Fibroblast of skin of scalp (primary cell): ENCODE measurements at regions not wholly inside any gene's neighbourhood (a gene's known extent, or its start where the extent isn't known, plus 50 kb on each side); places are given as distances from the start of the nearest gene placed in this dataset.

Source experiments
- DNase-seq: peaks from one replicate; pipeline ENCODE4 v3.0.0-alpha.2; 2013

- DNase-seq = peak; percentile 55
Measured at GRCh38 chr7:41910940-41911600, 208.2 kb upstream of the INHBA start.

DNA sequence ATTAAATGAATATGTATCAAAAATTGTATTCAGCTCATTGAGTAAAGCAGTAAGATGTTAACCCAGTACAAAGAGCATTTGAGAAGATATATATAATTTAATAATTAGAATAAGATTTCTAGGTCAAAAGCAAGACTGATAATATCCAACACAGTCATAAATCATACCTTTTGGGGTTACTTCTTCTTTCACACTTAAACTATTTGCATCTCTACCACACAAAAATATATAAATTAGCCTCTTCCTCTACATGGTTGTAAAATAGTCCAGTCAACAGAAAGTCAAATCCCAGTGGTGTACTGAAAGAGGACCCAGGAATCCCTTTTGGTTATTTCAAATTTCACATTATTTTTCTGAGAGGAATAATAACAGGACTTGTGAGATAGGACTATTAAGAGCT lies 204.6 kb upstream of the INHBA start:
- no peak for DNase-seq

GRCh38 chr7:41900532-41900931 lies 197.6 kb upstream of the INHBA start:
- no peak for DNase-seq

DNA sequence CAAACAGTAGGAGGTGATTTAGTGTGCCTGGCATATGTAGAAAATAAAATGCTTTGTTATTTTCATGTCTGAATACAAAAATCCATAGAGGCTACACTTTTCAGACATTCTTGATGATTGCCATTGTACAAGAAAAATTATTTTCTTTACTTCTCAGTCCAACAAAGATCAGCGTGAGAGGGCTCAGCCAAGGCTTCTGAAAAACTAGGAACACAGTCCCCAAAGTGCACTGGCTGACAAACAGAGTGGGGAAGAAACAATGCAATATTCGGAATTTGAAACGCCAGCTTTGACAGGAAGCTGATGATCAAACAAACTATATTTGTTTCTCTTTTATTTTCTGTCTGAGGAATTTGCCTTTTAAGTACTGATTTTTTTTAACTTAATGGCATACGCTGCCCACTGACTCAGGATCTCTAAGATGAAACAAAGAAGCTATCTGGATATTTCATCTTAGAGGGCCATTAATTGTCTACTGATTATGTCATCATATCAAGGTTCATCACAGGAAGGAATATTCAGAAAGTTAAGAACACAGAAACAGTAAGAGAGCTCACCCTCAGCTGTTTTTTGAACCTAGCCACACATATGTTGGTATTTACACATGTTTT lies 197.0 kb upstream of the INHBA start:
- no peak for DNase-seq

GRCh38 chr7:41893656-41894055 lies 190.8 kb upstream of the INHBA start:
- DNase-seq = no peak

DNA sequence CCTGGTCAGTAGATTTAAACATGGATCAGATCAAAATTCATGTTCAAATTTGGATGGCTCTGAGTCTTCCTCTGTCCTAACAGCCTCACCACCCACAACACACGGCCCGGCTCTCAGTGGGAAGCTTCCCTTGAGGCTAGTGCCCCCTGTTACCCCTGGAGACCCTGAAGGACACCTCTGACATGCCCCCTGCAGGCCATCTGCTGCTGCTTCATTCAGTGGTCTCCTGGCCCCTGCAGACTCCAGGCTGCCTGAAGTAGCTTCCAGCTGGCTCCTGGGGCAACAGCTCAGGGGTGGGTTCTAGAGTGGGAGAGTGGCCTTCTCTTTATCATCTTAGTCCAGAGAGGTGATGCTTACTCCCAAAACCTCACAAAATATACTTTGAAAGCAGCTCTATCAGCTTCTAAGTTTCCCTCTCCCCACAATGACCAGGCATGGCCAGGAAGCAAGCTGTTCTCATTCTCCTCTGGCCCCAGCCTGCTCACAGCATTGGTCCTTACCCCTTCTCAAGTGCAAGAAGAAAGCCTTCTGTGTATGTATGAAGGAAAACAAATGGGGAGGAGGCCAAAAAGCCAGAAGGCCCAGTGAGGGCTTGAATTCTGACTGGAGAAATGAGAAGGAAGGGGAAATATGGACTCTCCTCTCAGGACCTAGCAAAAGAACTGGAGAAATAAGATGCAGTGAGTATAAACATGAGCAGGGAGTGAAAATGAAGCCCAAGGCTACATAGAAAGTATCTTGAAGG lies 189.6 kb upstream of the INHBA start:
- DNase-seq = no peak

- DNase-seq = no peak
Measured at GRCh38 chr7:41891950-41892349, 189.1 kb upstream of the INHBA start.

GRCh38 chr7:41890631-41891274 lies 187.9 kb upstream of the INHBA start:
- DNase-seq = no peak

- DNase-seq = no peak
Measured at GRCh38 chr7:41889472-41889871, 186.6 kb upstream of the INHBA start.

DNA sequence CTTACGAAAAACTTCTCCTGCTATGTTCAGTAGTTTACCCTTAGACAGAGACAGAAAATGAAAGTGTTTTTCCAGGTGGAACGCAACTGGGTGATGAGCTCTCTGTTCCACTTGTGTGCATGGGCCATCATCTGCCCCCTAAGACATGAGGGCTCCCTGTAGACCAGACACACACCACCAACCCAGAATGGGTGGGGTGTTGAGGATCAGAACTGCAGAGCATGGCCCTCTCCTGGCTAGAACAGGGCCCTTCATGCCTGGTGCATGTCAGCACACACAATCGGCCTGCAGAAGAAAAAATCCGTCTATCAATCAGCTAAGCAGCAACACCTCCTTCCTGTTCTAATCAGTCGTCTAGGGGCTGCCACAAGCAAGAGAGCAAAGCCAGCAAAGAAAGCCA lies 186.2 kb upstream of the INHBA start:
- DNase-seq = no peak

GRCh38 chr7:41887416-41887815 lies 184.5 kb upstream of the INHBA start:
- peak; percentile 54 for DNase-seq

- DNase-seq = peak; percentile 99
Measured at GRCh38 chr7:41886901-41887311, 184.0 kb upstream of the INHBA start.

DNA sequence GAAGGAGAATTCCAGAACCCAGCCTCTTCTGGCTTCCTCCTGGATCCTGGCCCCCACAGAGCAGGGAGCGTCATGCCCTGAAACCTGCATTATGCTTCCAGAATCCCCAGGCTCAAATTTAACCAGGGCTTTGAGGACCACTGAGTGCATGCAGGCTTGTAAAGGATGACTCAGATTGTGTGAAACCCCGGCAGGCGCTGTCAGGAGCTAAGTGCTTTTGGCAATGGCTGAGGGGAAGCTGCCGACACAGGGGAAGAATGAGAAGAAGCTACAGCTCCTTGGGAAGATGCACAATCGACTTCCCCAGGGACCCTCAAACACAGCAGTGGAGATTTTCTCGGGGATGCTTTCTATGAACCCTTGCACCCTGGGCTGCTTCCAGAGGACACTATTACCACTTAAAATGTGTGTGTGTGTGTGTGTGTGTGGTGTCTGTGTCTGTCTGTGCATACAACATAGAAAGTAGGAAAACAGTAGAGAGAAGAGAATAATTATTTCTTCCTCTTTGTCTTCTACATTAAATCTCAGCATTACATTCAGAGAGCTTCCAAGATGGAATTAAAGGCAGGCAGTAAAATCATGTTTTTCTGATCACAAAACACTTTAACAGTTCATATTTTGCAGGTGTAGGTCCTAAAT lies 183.5 kb upstream of the INHBA start:
- peak; percentile 100 for DNase-seq

DNA sequence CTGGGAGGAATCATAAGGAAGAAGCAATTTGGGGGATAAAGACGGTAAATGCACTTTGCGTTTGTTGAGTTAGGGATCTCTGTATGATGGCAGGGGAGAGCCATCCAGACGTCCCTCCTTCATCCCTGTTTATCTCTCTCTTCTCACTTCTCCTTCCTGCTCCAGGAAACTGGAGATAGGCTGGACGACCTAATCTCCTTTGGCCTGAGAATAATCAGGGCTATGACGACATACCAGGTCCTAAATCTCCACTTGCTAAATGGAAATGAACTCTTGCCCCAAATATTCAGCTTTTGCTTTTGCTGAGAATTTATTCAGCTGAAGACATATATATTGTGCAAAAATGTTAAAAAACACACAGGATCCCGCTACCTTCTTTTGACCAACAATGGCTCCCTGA lies 182.9 kb upstream of the INHBA start:
- peak; percentile 31 for DNase-seq

DNA sequence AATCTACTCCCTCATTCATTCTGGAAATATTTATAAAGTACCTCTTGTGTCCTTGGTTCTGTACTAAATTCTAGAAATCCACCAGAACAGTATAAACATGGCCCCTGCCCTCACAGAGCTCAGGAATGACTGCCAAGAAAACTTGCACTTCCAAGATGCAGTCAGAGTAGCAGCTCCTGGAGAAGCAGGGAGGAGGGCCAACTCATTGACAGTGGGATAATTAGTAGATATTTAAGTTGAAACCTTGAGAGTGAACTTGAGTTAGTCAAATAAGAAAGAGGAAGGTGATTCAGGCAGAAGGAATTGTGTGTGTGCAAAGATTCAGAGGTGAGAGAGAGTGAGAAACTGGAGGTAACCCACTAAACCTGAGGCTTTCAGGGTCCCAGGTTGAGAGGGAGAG lies 182.2 kb upstream of the INHBA start:
- DNase-seq = peak; percentile 67

DNA sequence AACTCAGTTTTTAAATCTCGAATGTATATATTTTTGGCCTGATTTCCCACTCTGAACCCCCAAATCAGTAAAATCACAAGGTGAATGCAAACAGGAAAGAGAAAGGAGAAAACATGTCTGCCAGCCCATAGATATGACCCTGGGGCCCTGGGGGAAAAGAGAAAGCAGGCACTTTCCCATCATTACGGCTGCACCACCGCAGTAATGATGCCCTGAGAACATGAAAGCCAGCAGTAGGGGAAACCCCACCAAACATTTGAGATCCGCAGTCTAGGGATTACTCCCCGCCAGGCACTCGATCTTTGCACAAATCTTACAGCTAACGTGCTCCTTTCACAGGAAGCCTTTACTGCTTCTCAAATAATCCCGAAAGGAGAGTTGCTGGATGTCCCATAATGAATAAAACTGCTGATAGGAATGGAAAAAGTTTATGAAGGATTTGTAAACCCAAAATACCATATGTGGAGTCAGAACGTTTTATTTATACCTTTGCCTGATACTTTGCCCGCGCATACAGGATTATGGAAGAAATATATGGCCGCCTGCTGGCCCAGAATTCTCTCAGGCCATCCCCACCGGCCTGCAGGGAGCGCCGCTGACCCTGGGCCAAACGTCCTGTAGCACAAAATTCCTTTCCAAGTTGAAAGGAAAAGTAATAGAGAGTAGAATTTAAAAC lies 180.0 kb upstream of the INHBA start:
- no peak for DNase-seq

DNA sequence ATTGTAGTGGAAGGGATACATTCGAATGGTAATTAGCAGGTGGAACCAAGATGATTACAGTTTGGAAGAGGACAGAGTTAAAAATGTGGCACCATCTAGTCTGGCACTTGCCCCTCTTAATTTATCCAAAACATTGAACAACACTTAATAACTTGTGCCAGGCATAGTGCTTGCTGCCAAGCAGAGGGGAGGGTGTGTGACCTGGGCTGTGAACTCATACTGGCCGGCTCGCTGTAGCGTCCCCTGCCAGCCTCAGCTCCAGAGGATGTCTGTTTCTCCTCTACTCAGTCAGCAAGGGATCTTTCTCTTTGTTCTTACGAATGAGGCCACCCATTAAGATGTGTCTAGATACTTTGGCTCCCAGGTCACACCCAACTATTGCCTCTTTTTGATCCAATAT lies 179.4 kb upstream of the INHBA start:
- DNase-seq = no peak

DNA sequence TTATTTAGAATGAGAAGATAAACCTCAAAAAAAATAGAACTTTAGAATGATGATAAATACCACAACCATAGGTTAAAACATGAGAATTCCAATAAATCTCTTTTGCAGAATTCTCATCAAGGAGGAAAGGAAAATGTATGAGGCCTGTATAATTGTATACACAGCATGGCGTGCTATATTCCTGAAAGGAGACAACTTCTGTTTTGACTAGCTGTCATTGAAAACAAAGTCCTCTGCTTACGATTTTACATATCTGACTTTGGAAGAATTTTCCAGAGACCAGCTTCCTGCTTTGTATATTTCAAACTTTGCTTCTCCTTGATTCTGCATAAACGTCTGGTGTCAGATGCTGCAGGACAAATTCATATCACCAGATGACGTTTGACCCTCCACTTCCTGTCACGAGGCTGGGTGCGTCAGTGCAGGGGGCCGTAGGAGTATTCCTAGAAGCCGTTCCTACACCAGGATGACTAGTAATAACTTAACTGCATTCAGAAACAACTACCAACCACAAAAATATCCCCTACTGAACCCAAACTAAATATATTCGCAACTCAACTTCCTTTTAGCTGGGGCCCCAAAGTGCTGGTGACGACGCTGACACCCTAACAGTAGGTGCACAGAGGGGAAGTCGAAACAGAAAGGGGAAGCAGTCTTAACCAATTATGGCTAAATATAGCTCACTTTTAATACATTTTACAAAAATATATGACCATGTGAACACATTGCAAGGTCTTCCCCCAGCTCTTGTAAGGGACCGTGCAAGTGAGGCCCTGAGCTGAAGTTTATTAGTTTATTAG lies 178.6 kb upstream of the INHBA start:
- no peak for DNase-seq

GRCh38 chr7:41880107-41880506 lies 177.2 kb upstream of the INHBA start:
- peak; percentile 99 for DNase-seq

GRCh38 chr7:41879403-41879802 lies 176.5 kb upstream of the INHBA start:
- no peak for DNase-seq
